HEK293 (cell line): ENCODE measurements at regions not wholly inside any gene's neighbourhood (a gene's known extent, or its start where the extent isn't known, plus 50 kb on each side); places are given as distances from the start of the nearest gene placed in this dataset.

Experiments
- CTCF ChIA-PET: fragments of 350-600 bp; formaldehyde crosslinking; extraction: SDS; loops from one replicate; lab custom pipeline; 2021; ENCODE audit warnings: antibody characterized with exemption; lab: Yijun Ruan, JAX
- POLR2A ChIA-PET: fragments of 300-600 bp; formaldehyde crosslinking; extraction: SDS; loops from one replicate; lab custom pipeline; 2020; ENCODE audit warnings: antibody characterized with exemption, inconsistent platforms; lab: Yijun Ruan, JAX
- H3K27ac ChIP-seq: fragments of 200-500 bp; sonication (Bioruptor generic); 2 replicates; pipeline ENCODE4 v1.5.1; 2014; ENCODE audit warnings: low read depth, low read length, control low read depth, inconsistent platforms; ENCODE audit errors: extremely low read depth
- H3K36me3 ChIP-seq, 2 experiments: fragments of 200-500 bp in 1 of 2; sonication (Bioruptor generic) in 1 of 2; 1 replicate in 1 of 2; 2 replicates in 1 of 2; pipeline ENCODE4 v1.5.1; 2014 to 2017; ENCODE audit warnings: inconsistent platforms in 2 of 2, low read length in 2 of 2; ENCODE audit not compliant: control insufficient read depth in 2 of 2, insufficient read depth in 1 of 2
- H3K4me1 ChIP-seq: fragments of 200-500 bp; sonication (Bioruptor generic); 2 replicates; pipeline ENCODE4 v1.5.1; 2014; ENCODE audit warnings: mild to moderate bottlenecking, low read length, inconsistent platforms; ENCODE audit not compliant: control insufficient read depth, insufficient read depth
- H3K4me3 ChIP-seq: 2 replicates; pipeline ENCODE4 v1.5.1; 2011; ENCODE audit warnings: low read depth, mild to moderate bottlenecking, control low read depth, low read length, moderate library complexity
- H3K9me3 ChIP-seq: fragments of 200-500 bp; sonication (Bioruptor generic); 2 replicates; pipeline ENCODE4 v1.5.1; 2014; ENCODE audit warnings: low read depth, low read length, inconsistent platforms; ENCODE audit not compliant: control insufficient read depth, insufficient read depth
- EGR2 ChIP-seq: fragments of 450-650 bp; formaldehyde crosslinking; IDR thresholded peaks from 2 replicates; pipeline ENCODE4 v1.5.1; 2016; ENCODE audit warnings: low read depth, missing biosample characterization, missing genetic modification characterization
- GLIS2 ChIP-seq: fragments of 450-650 bp; formaldehyde crosslinking; IDR thresholded peaks from 2 replicates; pipeline ENCODE4 v1.5.1; 2016; ENCODE audit warnings: missing biosample characterization, missing genetic modification characterization
- MYNN ChIP-seq: fragments of 450-650 bp; formaldehyde crosslinking; IDR thresholded peaks from 2 replicates; pipeline ENCODE4 v1.5.1; 2016; ENCODE audit warnings: missing biosample characterization, missing genetic modification characterization, borderline replicate concordance
- SCRT1 ChIP-seq: fragments of 450-650 bp; formaldehyde crosslinking; IDR thresholded peaks from 2 replicates; pipeline ENCODE4 v1.5.1; 2016; ENCODE audit warnings: missing biosample characterization, missing genetic modification characterization, borderline replicate concordance
- TRIM28 ChIP-seq: IDR thresholded peaks from 2 replicates; pipeline ENCODE4 v1.6.1; 2011; ENCODE audit warnings: low read length, control low read depth, borderline replicate concordance
- ZNF146 ChIP-seq: fragments of 450-650 bp; formaldehyde crosslinking; IDR thresholded peaks from 2 replicates; pipeline ENCODE4 v1.5.1; 2016; ENCODE audit warnings: missing biosample characterization, missing genetic modification characterization
- ZNF211 ChIP-seq: fragments of 450-650 bp; formaldehyde crosslinking; IDR thresholded peaks from 2 replicates; pipeline ENCODE4 v1.5.1; 2016; ENCODE audit warnings: low read depth, missing biosample characterization, missing genetic modification characterization
- ZNF274 ChIP-seq, 2 experiments: fragments of 200-500 bp in 1 of 2; fragments of 450-650 bp in 1 of 2; sonication (Bioruptor generic) in 1 of 2; formaldehyde crosslinking in 1 of 2; IDR thresholded peaks; 2 replicates each; pipeline versions ENCODE4 v1.5.1 to v1.6.1; 2014 to 2016; ENCODE audit warnings: borderline replicate concordance in 1 of 2, inconsistent platforms in 1 of 2, low read length in 1 of 2, missing biosample characterization in 1 of 2, missing genetic modification characterization in 1 of 2
- ZNF404 ChIP-seq: fragments of 450-650 bp; formaldehyde crosslinking; IDR thresholded peaks from 2 replicates; pipeline ENCODE4 v1.5.1; 2017; ENCODE audit warnings: missing biosample characterization, missing genetic modification characterization
- ZNF433 ChIP-seq: fragments of 450-650 bp; formaldehyde crosslinking; IDR thresholded peaks from 2 replicates; pipeline ENCODE4 v1.5.1; 2016; ENCODE audit warnings: missing biosample characterization, missing genetic modification characterization, low read depth
- ZNF571 ChIP-seq: fragments of 450-650 bp; formaldehyde crosslinking; IDR thresholded peaks from 2 replicates; pipeline ENCODE4 v1.5.0; 2017; ENCODE audit warnings: missing biosample characterization, missing genetic modification characterization
- ZNF626 ChIP-seq: fragments of 450-650 bp; sonication (Bioruptor Pico); formaldehyde crosslinking; IDR thresholded peaks from 2 replicates; pipeline ENCODE4 v1.5.1; 2018; ENCODE audit warnings: missing biosample characterization, missing genetic modification characterization, inconsistent platforms
- ZNF629 ChIP-seq: fragments of 450-650 bp; formaldehyde crosslinking; IDR thresholded peaks from 2 replicates; pipeline ENCODE4 v1.5.1; 2017; ENCODE audit warnings: missing biosample characterization, missing genetic modification characterization
- ZNF654 ChIP-seq: fragments of 450-650 bp; formaldehyde crosslinking; IDR thresholded peaks from 2 replicates; pipeline ENCODE4 v1.5.1; 2016; ENCODE audit warnings: low read depth, missing biosample characterization, missing genetic modification characterization
- ZNF664 ChIP-seq: fragments of 450-650 bp; formaldehyde crosslinking; IDR thresholded peaks from 2 replicates; pipeline ENCODE4 v1.5.1; 2016; ENCODE audit warnings: missing biosample characterization, missing genetic modification characterization
- ZNF692 ChIP-seq: fragments of 450-650 bp; formaldehyde crosslinking; IDR thresholded peaks from 2 replicates; pipeline ENCODE4 v1.5.1; 2016; ENCODE audit warnings: missing biosample characterization, missing genetic modification characterization
- ZNF777 ChIP-seq: fragments of 450-650 bp; formaldehyde crosslinking; IDR thresholded peaks from 2 replicates; pipeline ENCODE4 v1.5.1; 2017; ENCODE audit warnings: missing biosample characterization, missing genetic modification characterization, borderline replicate concordance
- ZXDB ChIP-seq: fragments of 450-650 bp; formaldehyde crosslinking; IDR thresholded peaks from 2 replicates; pipeline ENCODE4 v1.5.1; 2016; ENCODE audit warnings: missing biosample characterization, missing genetic modification characterization
- TF ChIP-seq, protein P1 (sequence below): fragments of 450-650 bp; formaldehyde crosslinking; IDR thresholded peaks from 2 replicates; pipeline ENCODE4 v1.5.1; 2016; ENCODE audit warnings: missing biosample characterization, missing genetic modification characterization, borderline replicate concordance
- TF ChIP-seq, protein P2 (sequence below): fragments of 450-650 bp; formaldehyde crosslinking; IDR thresholded peaks from 2 replicates; pipeline ENCODE4 v1.5.1; 2016; ENCODE audit warnings: missing biosample characterization, missing genetic modification characterization

DNA sequence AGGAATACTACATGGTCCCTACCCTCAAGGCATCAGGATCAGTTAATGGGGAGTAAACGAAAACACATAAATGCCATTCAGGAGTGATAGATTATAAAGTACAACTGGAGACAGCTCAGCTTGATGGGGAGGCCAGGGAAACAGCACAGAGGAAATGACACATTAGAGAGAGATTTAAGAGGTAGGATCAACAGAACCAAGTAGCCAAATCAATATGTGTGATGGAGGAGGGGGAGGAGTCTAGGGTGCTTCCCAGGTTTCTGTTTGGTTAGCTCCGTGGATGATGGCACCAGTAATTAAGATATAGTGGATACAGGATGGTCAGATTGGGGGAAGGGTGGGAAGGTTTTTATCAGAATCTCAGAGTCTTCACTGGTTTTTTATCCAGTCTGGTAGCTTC, 229.5 kb upstream of the ROPN1 start:
- H3K27ac ChIP-seq: no peak overlapping the region
- H3K4me1 ChIP-seq: no peaks in the 10 kb centered on the region
- no peak for TF ChIP-seq ZNF629 (tag by site-specific recombination)
- TF ChIP-seq ZNF571: no peak
- no peak for TF ChIP-seq ZNF664 (tag by site-specific recombination)
- no peak overlapping the region for H3K4me3 ChIP-seq
- ChIA-PET POLR2A (no interaction called here), CTCF (no interaction called here)
- no peaks in the 10 kb centered on the region for H3K9me3 ChIP-seq
- H3K36me3 ChIP-seq: no peaks in the 10 kb centered on the region

DNA sequence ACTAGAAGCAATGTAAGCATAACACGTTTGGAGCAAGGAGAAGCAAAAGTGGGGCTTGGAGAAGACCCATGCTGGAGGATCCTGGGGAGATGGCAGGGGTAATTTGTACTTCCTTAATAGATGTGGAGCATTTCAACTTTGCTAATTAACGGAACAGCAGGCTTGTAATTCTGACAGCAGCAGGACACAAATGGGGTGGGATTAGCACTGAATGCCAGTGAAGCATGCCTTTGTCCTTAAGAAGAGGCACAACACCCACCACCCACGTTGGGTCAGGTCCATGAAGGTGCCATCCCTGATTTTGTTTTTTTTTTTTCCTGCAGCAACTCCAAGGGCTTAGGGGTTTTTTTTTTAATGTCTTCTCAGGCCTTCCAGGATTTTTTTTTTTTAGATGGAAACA, 231.9 kb upstream of the ROPN1 start:
- Histone ChIP-seq H3K4me3 (no peak overlapping the region), H3K4me1 (no peaks in the 10 kb centered on the region), H3K36me3 (no peaks in the 10 kb centered on the region), H3K9me3 (no peaks in the 10 kb centered on the region), H3K27ac (no peak overlapping the region)
- no peak for TF ChIP-seq ZNF274 (IDR thresholded peaks at IDR 0.05; ENCODE audit: low read length)
- no peak for TF ChIP-seq ZNF274 (tag by site-specific recombination; IDR thresholded peaks at IDR 0.05; ENCODE audit: borderline replicate concordance)
- no peak for TF ChIP-seq ZXDB (tag by site-specific recombination)
- TF ChIP-seq MYNN (tag by site-specific recombination): no peak
- no peak for TF ChIP-seq ZNF211
- TF ChIP-seq TRIM28: no peak
- TF ChIP-seq ZNF692 (tag by site-specific recombination): no peak
- no peak for TF ChIP-seq GLIS2 (tag by site-specific recombination)
- no peak for TF ChIP-seq ZNF654
- TF ChIP-seq ZNF146 (tag by site-specific recombination): no peak
- TF ChIP-seq, protein P1, sequence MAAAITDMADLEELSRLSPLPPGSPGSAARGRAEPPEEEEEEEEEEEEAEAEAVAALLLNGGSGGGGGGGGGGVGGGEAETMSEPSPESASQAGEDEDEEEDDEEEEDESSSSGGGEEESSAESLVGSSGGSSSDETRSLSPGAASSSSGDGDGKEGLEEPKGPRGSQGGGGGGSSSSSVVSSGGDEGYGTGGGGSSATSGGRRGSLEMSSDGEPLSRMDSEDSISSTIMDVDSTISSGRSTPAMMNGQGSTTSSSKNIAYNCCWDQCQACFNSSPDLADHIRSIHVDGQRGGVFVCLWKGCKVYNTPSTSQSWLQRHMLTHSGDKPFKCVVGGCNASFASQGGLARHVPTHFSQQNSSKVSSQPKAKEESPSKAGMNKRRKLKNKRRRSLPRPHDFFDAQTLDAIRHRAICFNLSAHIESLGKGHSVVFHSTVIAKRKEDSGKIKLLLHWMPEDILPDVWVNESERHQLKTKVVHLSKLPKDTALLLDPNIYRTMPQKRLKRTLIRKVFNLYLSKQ (tag by site-specific recombination): no peak
- no peak for TF ChIP-seq SCRT1 (tag by site-specific recombination)
- TF ChIP-seq ZNF777 (tag by site-specific recombination): no peak
- POLR2A ChIA-PET: no interaction called here
- CTCF ChIA-PET: no interaction called here

GRCh38 chr3:124227150-124227630, 235.3 kb upstream of the ROPN1 start:
- ChIA-PET POLR2A (no interaction called here), CTCF (no interaction called here)
- Histone ChIP-seq H3K27ac (no peak overlapping the region), H3K4me1 (no peaks in the 10 kb centered on the region), H3K36me3 (no peaks in the 10 kb centered on the region), H3K9me3 (no peaks in the 10 kb centered on the region), H3K4me3 (no peak overlapping the region)
- TF ChIP-seq TRIM28: no peak
- no peak for TF ChIP-seq ZNF626 (tag by site-specific recombination)
- peak; percentile 31; the same call in 1 of the 2 replicates for TF ChIP-seq EGR2 (tag by site-specific recombination)
- TF ChIP-seq, protein P2, sequence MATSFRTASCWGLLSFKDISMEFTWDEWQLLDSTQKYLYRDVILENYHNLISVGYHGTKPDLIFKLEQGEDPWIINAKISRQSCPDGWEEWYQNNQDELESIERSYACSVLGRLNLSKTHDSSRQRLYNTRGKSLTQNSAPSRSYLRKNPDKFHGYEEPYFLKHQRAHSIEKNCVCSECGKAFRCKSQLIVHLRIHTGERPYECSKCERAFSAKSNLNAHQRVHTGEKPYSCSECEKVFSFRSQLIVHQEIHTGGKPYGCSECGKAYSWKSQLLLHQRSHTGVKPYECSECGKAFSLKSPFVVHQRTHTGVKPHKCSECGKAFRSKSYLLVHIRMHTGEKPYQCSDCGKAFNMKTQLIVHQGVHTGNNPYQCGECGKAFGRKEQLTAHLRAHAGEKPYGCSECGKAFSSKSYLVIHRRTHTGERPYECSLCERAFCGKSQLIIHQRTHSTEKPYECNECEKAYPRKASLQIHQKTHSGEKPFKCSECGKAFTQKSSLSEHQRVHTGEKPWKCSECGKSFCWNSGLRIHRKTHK (tag by site-specific recombination): no peak
- no peak for TF ChIP-seq ZNF433 (tag by site-specific recombination)
- TF ChIP-seq ZNF404 (tag by site-specific recombination): no peak
